Loucy (cell line): ENCODE measurements at regions not wholly inside any gene's neighbourhood (a gene's known extent, or its start where the extent isn't known, plus 50 kb on each side); places are given as distances from the start of the nearest gene placed in this dataset.

Experiments
- H2AFZ ChIP-seq: fragments of 200-600 bp; sonication (generic); 2 replicates; pipeline ENCODE4 v1.6.0; 2016; ENCODE audit warnings: antibody characterized with exemption, mild to moderate bottlenecking, low read length, moderate library complexity
- H3F3A ChIP-seq: fragments of 200-600 bp; 2 replicates; pipeline ENCODE4 v1.6.0; 2016; ENCODE audit warnings: antibody characterized with exemption, low read depth, mild to moderate bottlenecking
- H3K27me3 ChIP-seq: fragments of 200-600 bp; sonication (generic); 2 replicates; pipeline ENCODE4 v1.6.1; 2014; ENCODE audit warnings: low read length, mild to moderate bottlenecking; ENCODE audit not compliant: insufficient read depth, poor library complexity, severe bottlenecking
- H3K36me3 ChIP-seq: fragments of 200-600 bp; sonication (generic); 2 replicates; pipeline ENCODE4 v1.6.1; 2016; ENCODE audit warnings: low read length; ENCODE audit not compliant: insufficient read depth
- H3K4me1 ChIP-seq: fragments of 200-600 bp; sonication (generic); 2 replicates; pipeline ENCODE4 v1.5.1; 2014; ENCODE audit warnings: low read length, mild to moderate bottlenecking; ENCODE audit not compliant: insufficient read depth, poor library complexity, severe bottlenecking
- H3K4me2 ChIP-seq: fragments of 200-600 bp; sonication (generic); 2 replicates; pipeline ENCODE4 v1.6.0; 2014; ENCODE audit warnings: antibody characterized with exemption, low read length, low read depth, mild to moderate bottlenecking; ENCODE audit not compliant: poor library complexity, severe bottlenecking
- H3K4me3 ChIP-seq: fragments of 200-600 bp; sonication (generic); 2 replicates; pipeline ENCODE4 v1.5.1; 2014; ENCODE audit warnings: low read length, mild to moderate bottlenecking, mixed read lengths; ENCODE audit not compliant: poor library complexity, severe bottlenecking
- H3K79me2 ChIP-seq: fragments of 200-600 bp; sonication (generic); 2 replicates; pipeline ENCODE4 v1.6.1; 2014; ENCODE audit warnings: low read length; ENCODE audit not compliant: insufficient read depth
- H3K9ac ChIP-seq: fragments of 200-600 bp; sonication (generic); 2 replicates; pipeline ENCODE4 v1.6.0; 2014; ENCODE audit warnings: mild to moderate bottlenecking, low read depth, low read length, moderate library complexity; ENCODE audit not compliant: poor library complexity, severe bottlenecking
- H3K9me2 ChIP-seq: fragments of 200-600 bp; sonication (generic); replicated peaks from 2 replicates; pipeline ENCODE4 v1.6.1; 2016; ENCODE audit warnings: low read depth, low read length, mixed read lengths
- H3K9me3 ChIP-seq: fragments of 200-600 bp; sonication (generic); 2 replicates; pipeline ENCODE4 v1.6.1; 2014; ENCODE audit warnings: mild to moderate bottlenecking, antibody characterized with exemption, low read length, low read depth; ENCODE audit not compliant: insufficient read depth
- H4K20me1 ChIP-seq: fragments of 200-600 bp; sonication (generic); 2 replicates; pipeline ENCODE4 v1.6.0; 2014; ENCODE audit warnings: antibody characterized with exemption, low read length, mild to moderate bottlenecking; ENCODE audit not compliant: insufficient read depth, poor library complexity, severe bottlenecking
- CTCF ChIP-seq: fragments of 200-600 bp; sonication (generic); conservative IDR thresholded peaks from 2 replicates; pipeline ENCODE4 v1.5.1; 2014; ENCODE audit warnings: mild to moderate bottlenecking, antibody characterized with exemption, low read length
- EZH2phosphoT487 ChIP-seq: fragments of 200-600 bp; IDR thresholded peaks from 2 replicates; pipeline ENCODE4 v1.6.1; 2018; ENCODE audit warnings: antibody characterized with exemption, mild to moderate bottlenecking, moderate library complexity, borderline replicate concordance

- no peaks in the 10 kb centered on the region for H3F3A ChIP-seq
- TF ChIP-seq CTCF (no peak), EZH2phosphoT487 (no peak)
- H3K4me2 ChIP-seq = no peak overlapping the region
- H3K27me3 ChIP-seq = peaks cover 35% of the 10 kb centered on the region
- no peaks in the 10 kb centered on the region for H3K36me3 ChIP-seq
- no peak overlapping the region for H3K4me3 ChIP-seq
- H3K9me3 ChIP-seq = no peaks in the 10 kb centered on the region
- H3K9ac ChIP-seq = no peak overlapping the region
- no peak overlapping the region for H2AFZ ChIP-seq
- H3K4me1 ChIP-seq = peaks cover 7% of the 10 kb centered on the region
- no peaks in the 10 kb centered on the region for H4K20me1 ChIP-seq
- H3K9me2 ChIP-seq = no peaks in the 10 kb centered on the region
- H3K79me2 ChIP-seq = no peaks in the 10 kb centered on the region
These were observed 50.1 kb upstream of the IGFBP2 start for GRCh38 chr2:216583147-216583546.
